SK-N-SH (cell line): ENCODE measurements at regions not wholly inside any gene's neighbourhood (a gene's known extent, or its start where the extent isn't known, plus 50 kb on each side); places are given as distances from the start of the nearest gene placed in this dataset.

ENCODE experiments used
- GABPA ChIP-seq: IDR thresholded peaks from 2 replicates; pipeline ENCODE4 v1.4.0; 2012; ENCODE audit warnings: low read depth, mild to moderate bottlenecking
- SMC3 ChIP-seq: IDR thresholded peaks from 2 replicates; pipeline ENCODE4 v1.6.1; 2012; ENCODE audit warnings: low read depth, low read length, improper control_type of control experiment
- TF ChIP-seq, protein P1 (sequence below): fragments of 200-600 bp; sonication (generic); IDR thresholded peaks from 2 replicates; pipeline ENCODE4 v1.6.1; 2017; ENCODE audit warnings: antibody characterized with exemption, mild to moderate bottlenecking, moderate library complexity

GRCh38 chr1:219281831-219282230, 108.2 kb downstream of the LYPLAL1 start:
- TF ChIP-seq, protein P1, sequence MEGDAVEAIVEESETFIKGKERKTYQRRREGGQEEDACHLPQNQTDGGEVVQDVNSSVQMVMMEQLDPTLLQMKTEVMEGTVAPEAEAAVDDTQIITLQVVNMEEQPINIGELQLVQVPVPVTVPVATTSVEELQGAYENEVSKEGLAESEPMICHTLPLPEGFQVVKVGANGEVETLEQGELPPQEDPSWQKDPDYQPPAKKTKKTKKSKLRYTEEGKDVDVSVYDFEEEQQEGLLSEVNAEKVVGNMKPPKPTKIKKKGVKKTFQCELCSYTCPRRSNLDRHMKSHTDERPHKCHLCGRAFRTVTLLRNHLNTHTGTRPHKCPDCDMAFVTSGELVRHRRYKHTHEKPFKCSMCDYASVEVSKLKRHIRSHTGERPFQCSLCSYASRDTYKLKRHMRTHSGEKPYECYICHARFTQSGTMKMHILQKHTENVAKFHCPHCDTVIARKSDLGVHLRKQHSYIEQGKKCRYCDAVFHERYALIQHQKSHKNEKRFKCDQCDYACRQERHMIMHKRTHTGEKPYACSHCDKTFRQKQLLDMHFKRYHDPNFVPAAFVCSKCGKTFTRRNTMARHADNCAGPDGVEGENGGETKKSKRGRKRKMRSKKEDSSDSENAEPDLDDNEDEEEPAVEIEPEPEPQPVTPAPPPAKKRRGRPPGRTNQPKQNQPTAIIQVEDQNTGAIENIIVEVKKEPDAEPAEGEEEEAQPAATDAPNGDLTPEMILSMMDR, result no peak
- no peak for TF ChIP-seq GABPA
- TF ChIP-seq SMC3, result no peak
